GM18909 (cell line): ENCODE measurements at regions not wholly inside any gene's neighbourhood (a gene's known extent, or its start where the extent isn't known, plus 50 kb on each side); places are given as distances from the start of the nearest gene placed in this dataset.
"Not testable (repeated sequence)": the region's sequence is repeated elsewhere in the genome, so short reads cannot be mapped to it uniquely, and the experiment has no call there.

ENCODE experiments used
- ATAC-seq: cut with Tn5 transposase; IDR thresholded peaks from one replicate; pipeline ENCODE4 v1.9.1; 2021; ENCODE audit warnings: mild to moderate bottlenecking; ENCODE audit not compliant: unreplicated experiment, poor library complexity

GRCh38 chr5:4570047-4570995 lies 569.8 kb upstream of the ADAMTS16 start:
- ATAC-seq, result no peak

- ATAC-seq, result no peak
These were observed 568.7 kb upstream of the ADAMTS16 start for GRCh38 chr5:4571248-4571948.

- no peak for ATAC-seq
These were observed 567.6 kb upstream of the ADAMTS16 start for GRCh38 chr5:4572311-4573100.

- ATAC-seq, result no peak
These were observed 564.5 kb upstream of the ADAMTS16 start for GRCh38 chr5:4575608-4576007.

- no peak for ATAC-seq
These were observed 563.9 kb upstream of the ADAMTS16 start for GRCh38 chr5:4576161-4576748.

GRCh38 chr5:4576908-4577307 lies 563.2 kb upstream of the ADAMTS16 start:
- ATAC-seq, result no peak

- ATAC-seq, result no peak
These were observed 560.5 kb upstream of the ADAMTS16 start for GRCh38 chr5:4579679-4580078.

- ATAC-seq, result no peak
These were observed 559.4 kb upstream of the ADAMTS16 start for GRCh38 chr5:4580772-4581171.

GRCh38 chr5:4581289-4581688 lies 558.8 kb upstream of the ADAMTS16 start:
- ATAC-seq, result no peak

GRCh38 chr5:4584982-4585381 lies 555.1 kb upstream of the ADAMTS16 start:
- no peak for ATAC-seq

- no peak for ATAC-seq
These were observed 526.7 kb upstream of the ADAMTS16 start for GRCh38 chr5:4613440-4613839.

- no peak for ATAC-seq
These were observed 526.0 kb upstream of the ADAMTS16 start for GRCh38 chr5:4614088-4614487.

GRCh38 chr5:4615369-4615768 lies 524.8 kb upstream of the ADAMTS16 start:
- not testable (repeated sequence) for ATAC-seq

- ATAC-seq, result no peak
These were observed 514.8 kb upstream of the ADAMTS16 start for GRCh38 chr5:4625206-4625896.

- no peak for ATAC-seq
These were observed 513.0 kb upstream of the ADAMTS16 start for GRCh38 chr5:4627131-4627530.

GRCh38 chr5:4627929-4628328 lies 512.2 kb upstream of the ADAMTS16 start:
- no peak for ATAC-seq

GRCh38 chr5:4628645-4629385 lies 511.3 kb upstream of the ADAMTS16 start:
- ATAC-seq, result no peak

- ATAC-seq, result no peak
These were observed 510.1 kb upstream of the ADAMTS16 start for GRCh38 chr5:4630031-4630430.

GRCh38 chr5:4634342-4634741 lies 505.8 kb upstream of the ADAMTS16 start:
- ATAC-seq, result no peak
